SK-N-SH (cell line): ENCODE measurements at regions not wholly inside any gene's neighbourhood (a gene's known extent, or its start where the extent isn't known, plus 50 kb on each side); places are given as distances from the start of the nearest gene placed in this dataset.

Experiments used
- CHD2 ChIP-seq: fragments of 150-350 bp; IDR thresholded peaks from 2 replicates; pipeline ENCODE4 v1.6.1; 2018; ENCODE audit warnings: low read length; ENCODE audit not compliant: partially characterized antibody
- CTCF ChIP-seq: fragments of 200-600 bp; sonication (generic); IDR thresholded peaks from 2 replicates; pipeline ENCODE4 v1.6.1; 2017; ENCODE audit warnings: antibody characterized with exemption, mild to moderate bottlenecking, moderate library complexity
- EZH2phosphoT487 ChIP-seq: fragments of 200-600 bp; sonication (generic); IDR thresholded peaks from 2 replicates; pipeline ENCODE4 v1.6.1; 2017; ENCODE audit warnings: low read depth, mixed run types, mild to moderate bottlenecking, antibody characterized with exemption, moderate library complexity, borderline replicate concordance
- FOXJ3 ChIP-seq: sonication (generic); formaldehyde crosslinking; IDR thresholded peaks from 2 replicates; pipeline ENCODE4 v1.5.1; 2020; ENCODE audit warnings: mild to moderate bottlenecking, missing genetic modification reagents
- GATA2 ChIP-seq: sonication (generic); formaldehyde crosslinking; IDR thresholded peaks from 2 replicates; pipeline ENCODE4 v1.5.0; 2020; ENCODE audit warnings: mild to moderate bottlenecking, missing genetic modification reagents
- MAX ChIP-seq: IDR thresholded peaks from 2 replicates; pipeline ENCODE4 v1.4.0; 2012; ENCODE audit warnings: low read depth
- NRF1 ChIP-seq: IDR thresholded peaks from 2 replicates; pipeline ENCODE4 v1.6.1; 2012; ENCODE audit warnings: low read depth, mild to moderate bottlenecking, low read length
- POLR2AphosphoS5 ChIP-seq: IDR thresholded peaks from 2 replicates; pipeline ENCODE4 v1.6.1; 2012; ENCODE audit warnings: low read depth, low read length
- RAD21 ChIP-seq: IDR thresholded peaks from 2 replicates; pipeline ENCODE4 v1.6.1; 2012; ENCODE audit warnings: mild to moderate bottlenecking, low read length
- RCOR1 ChIP-seq: fragments of 150-350 bp; IDR thresholded peaks from 2 replicates; pipeline ENCODE4 v1.6.1; 2017; ENCODE audit warnings: antibody characterized with exemption, low read length
- REST ChIP-seq: IDR thresholded peaks from 2 replicates; pipeline ENCODE4 v1.6.1; 2012; ENCODE audit warnings: mild to moderate bottlenecking, low read depth, low read length, moderate library complexity
- TAF1 ChIP-seq: IDR thresholded peaks from 2 replicates; pipeline ENCODE4 v1.6.1; 2012; ENCODE audit warnings: low read depth, mild to moderate bottlenecking, low read length, moderate library complexity, borderline replicate concordance
- TCF12 ChIP-seq: IDR thresholded peaks from 2 replicates; pipeline ENCODE4 v1.4.0; 2012
- TEAD4 ChIP-seq: IDR thresholded peaks from 2 replicates; pipeline ENCODE4 v1.4.0; 2012; ENCODE audit warnings: mild to moderate bottlenecking, borderline replicate concordance; ENCODE audit not compliant: insufficient read depth

GRCh38 chr13:95456815-95457214 lies 95.7 kb upstream of the CLDN10 start:
- TF ChIP-seq TEAD4 (no peak), GATA2 (CRISPR knock-in tag) (no peak), REST (no peak), POLR2AphosphoS5 (no peak), FOXJ3 (no peak), CTCF (no peak), RCOR1 (no peak), EZH2phosphoT487 (no peak), TCF12 (no peak), RAD21 (no peak), TAF1 (no peak), NRF1 (no peak), CHD2 (no peak), MAX (no peak)
